ENCODE measurements at regions not wholly inside any gene's neighbourhood (a gene's known extent, or its start where the extent isn't known, plus 50 kb on each side); places are given as distances from the start of the nearest gene placed in this dataset.

DNA sequence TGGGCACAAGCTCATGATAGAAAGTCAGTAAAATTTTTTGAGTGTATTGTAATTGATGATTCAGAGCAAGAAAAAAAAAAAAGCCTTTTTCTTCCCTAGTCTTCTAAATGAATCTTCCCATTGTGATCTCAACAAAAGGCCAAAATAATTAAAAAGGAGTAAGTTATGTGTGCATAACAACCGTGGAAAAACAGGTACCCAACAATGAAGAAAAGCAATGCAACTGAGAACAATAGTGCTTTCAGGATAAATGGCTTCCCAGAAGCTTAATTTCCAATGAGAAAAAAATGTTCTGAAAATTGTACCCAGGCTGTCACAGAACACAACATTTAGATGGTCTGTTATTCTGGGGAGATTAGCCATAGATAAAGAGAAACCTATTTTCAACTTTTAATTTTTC lies 399.0 kb upstream of the AGA start:
- TF ChIP-seq, protein P1, sequence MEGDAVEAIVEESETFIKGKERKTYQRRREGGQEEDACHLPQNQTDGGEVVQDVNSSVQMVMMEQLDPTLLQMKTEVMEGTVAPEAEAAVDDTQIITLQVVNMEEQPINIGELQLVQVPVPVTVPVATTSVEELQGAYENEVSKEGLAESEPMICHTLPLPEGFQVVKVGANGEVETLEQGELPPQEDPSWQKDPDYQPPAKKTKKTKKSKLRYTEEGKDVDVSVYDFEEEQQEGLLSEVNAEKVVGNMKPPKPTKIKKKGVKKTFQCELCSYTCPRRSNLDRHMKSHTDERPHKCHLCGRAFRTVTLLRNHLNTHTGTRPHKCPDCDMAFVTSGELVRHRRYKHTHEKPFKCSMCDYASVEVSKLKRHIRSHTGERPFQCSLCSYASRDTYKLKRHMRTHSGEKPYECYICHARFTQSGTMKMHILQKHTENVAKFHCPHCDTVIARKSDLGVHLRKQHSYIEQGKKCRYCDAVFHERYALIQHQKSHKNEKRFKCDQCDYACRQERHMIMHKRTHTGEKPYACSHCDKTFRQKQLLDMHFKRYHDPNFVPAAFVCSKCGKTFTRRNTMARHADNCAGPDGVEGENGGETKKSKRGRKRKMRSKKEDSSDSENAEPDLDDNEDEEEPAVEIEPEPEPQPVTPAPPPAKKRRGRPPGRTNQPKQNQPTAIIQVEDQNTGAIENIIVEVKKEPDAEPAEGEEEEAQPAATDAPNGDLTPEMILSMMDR (conservative IDR thresholded peaks at IDR 0.05; ENCODE audit: low read depth, low read length): no peak
- TF ChIP-seq EZH2 (IDR thresholded peaks at IDR 0.05; ENCODE audit: borderline replicate concordance, low read depth, low read length, poor library complexity, severe bottlenecking): no peak
